KMS-11 (cell line): ENCODE measurements at regions not wholly inside any gene's neighbourhood (a gene's known extent, or its start where the extent isn't known, plus 50 kb on each side); places are given as distances from the start of the nearest gene placed in this dataset.

ENCODE experiments used
- H2AFZ ChIP-seq: fragments of 200-600 bp; sonication (generic); 2 replicates; pipeline ENCODE4 v1.6.1; 2016; ENCODE audit warnings: antibody characterized with exemption, mixed run types, low read depth
- H3K27ac ChIP-seq: fragments of 200-600 bp; sonication (generic); 2 replicates; pipeline ENCODE4 v1.6.1; 2016; ENCODE audit warnings: mild to moderate bottlenecking, mixed run types
- H3K27me3 ChIP-seq: fragments of 200-600 bp; sonication (generic); 2 replicates; pipeline ENCODE4 v1.6.1; 2017; ENCODE audit warnings: mild to moderate bottlenecking, low read depth, mixed run types, moderate library complexity; ENCODE audit not compliant: insufficient read depth
- H3K36me3 ChIP-seq: fragments of 200-600 bp; sonication (generic); 2 replicates; pipeline ENCODE4 v1.6.1; 2017; ENCODE audit warnings: mild to moderate bottlenecking, mixed run types; ENCODE audit not compliant: insufficient read depth
- H3K4me1 ChIP-seq: fragments of 200-600 bp; sonication (generic); 2 replicates; pipeline ENCODE4 v1.6.1; 2016; ENCODE audit warnings: mild to moderate bottlenecking, low read depth, mixed run types; ENCODE audit not compliant: poor library complexity, severe bottlenecking
- H3K4me2 ChIP-seq: fragments of 200-600 bp; sonication (generic); 2 replicates; pipeline ENCODE4 v1.7.0; 2016; ENCODE audit warnings: mild to moderate bottlenecking, mixed run types
- H3K4me3 ChIP-seq: fragments of 200-600 bp; sonication (generic); IDR thresholded peaks from 2 replicates; pipeline ENCODE4 v1.6.1; 2017; ENCODE audit warnings: low read depth, low read length, mixed read lengths; ENCODE audit not compliant: insufficient read depth
- H3K79me2 ChIP-seq: fragments of 200-600 bp; sonication (generic); 2 replicates; pipeline ENCODE4 v1.6.1; 2016; ENCODE audit warnings: low read depth, mixed run types; ENCODE audit not compliant: insufficient read depth
- H3K9ac ChIP-seq: fragments of 200-600 bp; sonication (generic); 2 replicates; pipeline ENCODE4 v1.6.1; 2016; ENCODE audit warnings: mild to moderate bottlenecking, mixed run types
- H4K20me1 ChIP-seq: fragments of 200-600 bp; sonication (generic); 2 replicates; pipeline ENCODE4 v1.6.1; 2016; ENCODE audit warnings: mild to moderate bottlenecking, mixed run types; ENCODE audit not compliant: insufficient read depth
- TF ChIP-seq, protein P1 (sequence below): fragments of 200-600 bp; sonication (generic); conservative IDR thresholded peaks from 2 replicates; pipeline ENCODE4 v1.6.1; 2017; ENCODE audit warnings: low read depth, mild to moderate bottlenecking, antibody characterized with exemption, low read length, moderate library complexity, mixed read lengths

DNA sequence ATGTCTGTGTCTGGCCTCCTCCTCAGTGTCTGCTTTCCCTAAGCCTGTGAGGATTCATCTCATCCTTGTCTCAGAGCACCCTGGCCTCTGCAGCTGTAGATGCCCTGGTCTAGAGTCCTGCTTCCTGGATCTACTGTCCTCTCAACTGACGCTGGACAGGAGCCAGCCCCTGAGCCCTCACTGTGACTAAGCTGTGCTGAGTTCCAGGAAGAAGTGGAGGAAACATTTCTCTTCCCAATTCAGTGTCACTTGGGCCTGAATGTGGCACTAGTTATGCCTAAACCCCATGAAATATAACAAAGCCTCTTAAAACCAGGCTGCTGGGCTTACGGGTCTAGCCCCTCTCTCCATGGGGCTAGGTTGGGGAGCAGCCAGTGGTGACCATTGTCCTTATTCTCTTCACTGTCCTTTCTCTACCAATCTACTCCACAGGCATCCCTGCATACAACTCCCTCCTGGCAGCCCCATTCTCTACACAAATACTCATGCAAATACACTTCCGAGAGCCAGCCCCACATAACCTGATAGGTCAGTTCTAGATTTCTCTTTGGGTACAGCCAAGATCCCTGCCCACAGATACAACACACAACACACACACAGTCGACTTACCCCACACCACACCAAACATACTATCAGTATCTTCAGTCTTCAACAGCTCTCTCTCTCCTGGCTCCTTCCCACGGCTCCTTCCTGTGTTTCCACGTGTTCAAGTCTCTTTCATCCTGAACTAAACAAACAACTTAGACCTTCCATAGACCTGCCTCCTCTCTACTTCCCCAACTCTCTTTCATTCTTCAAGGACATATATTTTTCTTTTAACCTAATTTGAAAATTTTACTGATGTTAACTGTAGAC, 220.8 kb downstream of the SNX18 start:
- Histone ChIP-seq H3K27me3 (no peaks in the 10 kb centered on the region), H3K36me3 (no peaks in the 10 kb centered on the region), H4K20me1 (no peaks in the 10 kb centered on the region), H3K4me2 (peak overlapping the region; percentile 9; the same call in 1 of the 2 replicates), H3K9ac (no peak overlapping the region), H3K4me3 (no peak overlapping the region), H3K79me2 (no peaks in the 10 kb centered on the region), H3K4me1 (peaks cover 69% of the 10 kb centered on the region), H2AFZ (peak overlapping the region; percentile 36; the same call in 1 of the 2 replicates), H3K27ac (no peak overlapping the region)
- TF ChIP-seq, protein P1, sequence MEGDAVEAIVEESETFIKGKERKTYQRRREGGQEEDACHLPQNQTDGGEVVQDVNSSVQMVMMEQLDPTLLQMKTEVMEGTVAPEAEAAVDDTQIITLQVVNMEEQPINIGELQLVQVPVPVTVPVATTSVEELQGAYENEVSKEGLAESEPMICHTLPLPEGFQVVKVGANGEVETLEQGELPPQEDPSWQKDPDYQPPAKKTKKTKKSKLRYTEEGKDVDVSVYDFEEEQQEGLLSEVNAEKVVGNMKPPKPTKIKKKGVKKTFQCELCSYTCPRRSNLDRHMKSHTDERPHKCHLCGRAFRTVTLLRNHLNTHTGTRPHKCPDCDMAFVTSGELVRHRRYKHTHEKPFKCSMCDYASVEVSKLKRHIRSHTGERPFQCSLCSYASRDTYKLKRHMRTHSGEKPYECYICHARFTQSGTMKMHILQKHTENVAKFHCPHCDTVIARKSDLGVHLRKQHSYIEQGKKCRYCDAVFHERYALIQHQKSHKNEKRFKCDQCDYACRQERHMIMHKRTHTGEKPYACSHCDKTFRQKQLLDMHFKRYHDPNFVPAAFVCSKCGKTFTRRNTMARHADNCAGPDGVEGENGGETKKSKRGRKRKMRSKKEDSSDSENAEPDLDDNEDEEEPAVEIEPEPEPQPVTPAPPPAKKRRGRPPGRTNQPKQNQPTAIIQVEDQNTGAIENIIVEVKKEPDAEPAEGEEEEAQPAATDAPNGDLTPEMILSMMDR, result no peak

DNA sequence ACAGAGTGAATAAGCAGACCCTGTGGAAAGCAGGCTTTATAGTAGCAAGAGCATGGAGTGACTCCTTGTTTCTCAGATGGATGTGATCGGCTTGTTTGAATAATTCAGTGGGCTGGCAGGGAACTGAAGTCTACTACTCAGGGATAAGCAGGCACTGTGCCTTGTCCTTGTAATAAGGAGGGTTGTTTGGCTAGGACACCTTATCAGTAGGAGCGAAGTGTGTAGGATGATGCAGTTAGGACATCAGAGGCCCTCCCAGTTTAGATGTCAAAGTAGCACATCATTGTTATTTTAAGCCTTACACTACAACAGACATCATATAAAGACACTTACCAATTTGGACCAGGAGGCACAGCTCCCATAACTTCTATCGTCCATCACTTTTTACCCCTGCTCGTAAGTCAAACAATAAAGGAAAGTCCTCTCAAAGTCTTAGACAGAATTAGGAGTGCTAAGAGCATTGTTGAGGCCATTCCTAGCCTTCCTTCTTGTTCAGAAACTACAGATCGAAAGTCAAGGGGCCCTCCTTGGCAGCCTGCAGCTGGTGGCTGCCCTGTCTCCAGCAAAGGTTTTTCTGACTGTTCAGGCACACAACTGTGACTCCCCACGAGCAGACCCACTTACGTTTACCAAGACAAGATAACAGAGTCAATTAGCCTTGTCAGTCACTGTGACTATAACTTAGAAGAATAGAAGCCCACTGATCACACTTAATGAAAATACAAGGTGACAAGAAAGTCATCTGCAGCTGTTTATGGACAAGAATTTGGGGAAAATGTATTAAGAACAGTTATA, 218.6 kb downstream of the SNX18 start:
- H3K4me2 ChIP-seq, result peak overlapping the region; percentile 72
- H3K27me3 ChIP-seq, result no peaks in the 10 kb centered on the region
- H3K4me1 ChIP-seq, result peaks cover 48% of the 10 kb centered on the region
- H3K4me3 ChIP-seq, result no peak overlapping the region
- H4K20me1 ChIP-seq, result no peaks in the 10 kb centered on the region
- TF ChIP-seq, protein P1, result no peak
- no peaks in the 10 kb centered on the region for H3K36me3 ChIP-seq
- H3K79me2 ChIP-seq, result no peaks in the 10 kb centered on the region
- H3K9ac ChIP-seq, result peak overlapping the region; percentile 21; the same call in 1 of the 2 replicates
- peak overlapping the region; percentile 54 for H3K27ac ChIP-seq
- peak overlapping the region; percentile 47 for H2AFZ ChIP-seq

DNA sequence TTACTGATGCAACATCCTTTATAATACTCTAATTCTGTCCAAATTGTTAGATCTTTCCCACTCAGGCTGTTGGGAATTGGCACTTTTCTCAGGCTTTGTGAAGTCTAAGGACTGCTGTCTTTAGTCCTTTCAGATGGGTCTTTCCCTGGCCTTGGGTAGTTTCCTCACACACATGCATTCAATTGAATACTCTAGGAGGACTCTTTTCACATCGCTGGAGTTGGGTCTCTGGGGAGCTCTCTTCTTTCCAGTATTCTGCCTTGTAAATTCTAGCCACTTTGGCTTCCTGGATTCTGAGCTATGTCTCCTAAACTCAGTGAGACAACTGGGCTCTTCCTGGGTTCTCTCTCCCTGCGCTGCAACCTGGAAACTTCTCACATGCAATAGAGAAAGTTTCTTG, 215.5 kb downstream of the SNX18 start:
- Histone ChIP-seq H3K9ac (no peak overlapping the region), H3K4me2 (no peak overlapping the region), H2AFZ (no peak overlapping the region), H3K27me3 (no peaks in the 10 kb centered on the region), H3K27ac (no peak overlapping the region), H3K4me3 (no peak overlapping the region), H3K4me1 (peaks cover 28% of the 10 kb centered on the region), H3K79me2 (no peaks in the 10 kb centered on the region), H3K36me3 (no peaks in the 10 kb centered on the region), H4K20me1 (no peaks in the 10 kb centered on the region)
- TF ChIP-seq, protein P1, result no peak

DNA sequence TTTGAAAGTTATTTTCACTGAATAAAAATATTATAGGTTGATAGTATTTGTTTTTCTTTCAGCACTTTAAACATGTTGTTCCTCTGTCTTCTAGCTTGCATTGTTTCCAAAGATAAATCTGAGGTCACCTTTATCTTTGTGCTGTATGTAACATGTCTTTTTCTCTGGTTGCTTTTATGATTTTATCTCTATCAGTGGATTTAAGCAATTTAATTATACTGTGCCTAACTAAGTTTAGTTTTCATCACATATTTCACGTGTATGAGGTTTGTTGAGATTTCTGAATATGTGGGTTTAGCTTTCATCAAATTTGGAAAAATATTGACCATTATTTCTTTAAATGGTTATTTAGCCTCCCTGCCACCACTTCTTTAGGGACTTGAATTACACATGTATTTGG, 214.5 kb downstream of the SNX18 start:
- Histone ChIP-seq H2AFZ (no peak overlapping the region), H3K27me3 (no peaks in the 10 kb centered on the region), H3K4me1 (peaks cover 18% of the 10 kb centered on the region), H4K20me1 (no peaks in the 10 kb centered on the region), H3K4me3 (no peak overlapping the region), H3K36me3 (no peaks in the 10 kb centered on the region), H3K4me2 (no peak overlapping the region), H3K27ac (no peak overlapping the region), H3K9ac (no peak overlapping the region), H3K79me2 (no peaks in the 10 kb centered on the region)
- TF ChIP-seq, protein P1, result no peak
